Stomach (tissue), 4 donors: ENCODE measurements at regions not wholly inside any gene's neighbourhood (a gene's known extent, or its start where the extent isn't known, plus 50 kb on each side); places are given as distances from the start of the nearest gene placed in this dataset.

Experiments
- POLR2A ChIP-seq, 4 donors: fragments of 450-650 bp; IDR thresholded peaks; one replicate each; pipeline ENCODE4 v1.6.1; 2016; ENCODE audit warnings: antibody characterized with exemption in 4 of 4, control low read depth in 2 of 4, mild to moderate bottlenecking in 1 of 4, moderate library complexity in 1 of 4
- TF ChIP-seq, protein P1 (sequence below), 7 experiments: fragments of 450-650 bp in 4 of 7; fragments of 200-600 bp in 3 of 7; sonication (generic) in 3 of 7; IDR thresholded peaks; one replicate each; pipeline ENCODE4 v1.5.1; 2016 to 2019; ENCODE audit warnings: antibody characterized with exemption in 7 of 7, control low read depth in 2 of 7, mild to moderate bottlenecking in 1 of 7

DNA sequence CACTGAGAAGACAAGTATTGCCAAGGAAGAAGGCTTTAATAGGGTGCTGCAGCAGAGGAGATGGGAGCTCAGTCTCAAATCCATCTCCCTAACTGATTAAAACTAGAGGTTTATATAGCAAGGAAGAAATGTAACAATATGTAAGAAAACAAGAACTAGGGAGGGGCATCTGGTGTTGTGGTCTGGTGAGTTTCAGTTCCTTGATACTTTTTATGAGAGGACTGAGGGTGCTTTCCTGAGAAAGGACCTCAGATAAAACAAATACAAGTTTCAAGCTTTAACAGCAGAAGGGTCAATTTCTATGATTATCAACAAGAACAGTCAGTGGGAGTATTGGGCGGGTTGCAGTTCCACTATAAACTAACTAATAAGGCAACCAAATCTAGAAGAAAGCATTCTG is 1967.5 kb downstream of the SUCLG1 start:
- TF ChIP-seq, protein P1, sequence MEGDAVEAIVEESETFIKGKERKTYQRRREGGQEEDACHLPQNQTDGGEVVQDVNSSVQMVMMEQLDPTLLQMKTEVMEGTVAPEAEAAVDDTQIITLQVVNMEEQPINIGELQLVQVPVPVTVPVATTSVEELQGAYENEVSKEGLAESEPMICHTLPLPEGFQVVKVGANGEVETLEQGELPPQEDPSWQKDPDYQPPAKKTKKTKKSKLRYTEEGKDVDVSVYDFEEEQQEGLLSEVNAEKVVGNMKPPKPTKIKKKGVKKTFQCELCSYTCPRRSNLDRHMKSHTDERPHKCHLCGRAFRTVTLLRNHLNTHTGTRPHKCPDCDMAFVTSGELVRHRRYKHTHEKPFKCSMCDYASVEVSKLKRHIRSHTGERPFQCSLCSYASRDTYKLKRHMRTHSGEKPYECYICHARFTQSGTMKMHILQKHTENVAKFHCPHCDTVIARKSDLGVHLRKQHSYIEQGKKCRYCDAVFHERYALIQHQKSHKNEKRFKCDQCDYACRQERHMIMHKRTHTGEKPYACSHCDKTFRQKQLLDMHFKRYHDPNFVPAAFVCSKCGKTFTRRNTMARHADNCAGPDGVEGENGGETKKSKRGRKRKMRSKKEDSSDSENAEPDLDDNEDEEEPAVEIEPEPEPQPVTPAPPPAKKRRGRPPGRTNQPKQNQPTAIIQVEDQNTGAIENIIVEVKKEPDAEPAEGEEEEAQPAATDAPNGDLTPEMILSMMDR (IDR thresholded peaks at IDR 0.05), result no peak
- no peak for TF ChIP-seq POLR2A (IDR thresholded peaks at IDR 0.05)
